ENCODE measurements at regions not wholly inside any gene's neighbourhood (a gene's known extent, or its start where the extent isn't known, plus 50 kb on each side); places are given as distances from the start of the nearest gene placed in this dataset.

DNA sequence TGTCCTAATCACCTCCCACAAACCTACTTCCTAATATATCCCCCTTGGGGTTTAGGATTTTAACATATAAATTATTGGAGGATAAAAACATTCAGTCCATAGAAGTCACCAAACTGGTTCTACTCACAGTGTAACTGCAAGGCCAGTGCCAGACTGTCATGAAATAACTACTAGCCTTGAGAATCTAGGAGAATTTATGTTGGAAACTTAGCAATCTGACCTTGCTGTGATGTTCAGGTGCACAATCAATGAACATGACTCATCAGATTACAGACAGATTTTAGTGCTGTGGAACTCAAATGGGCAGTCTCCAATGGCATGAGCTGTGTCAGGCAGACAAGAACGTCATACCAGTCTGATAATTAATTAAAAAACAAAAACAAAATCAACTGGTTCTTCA is 571.4 kb upstream of the IGFBP3 start (continued):
- TF ChIP-seq, protein P1, sequence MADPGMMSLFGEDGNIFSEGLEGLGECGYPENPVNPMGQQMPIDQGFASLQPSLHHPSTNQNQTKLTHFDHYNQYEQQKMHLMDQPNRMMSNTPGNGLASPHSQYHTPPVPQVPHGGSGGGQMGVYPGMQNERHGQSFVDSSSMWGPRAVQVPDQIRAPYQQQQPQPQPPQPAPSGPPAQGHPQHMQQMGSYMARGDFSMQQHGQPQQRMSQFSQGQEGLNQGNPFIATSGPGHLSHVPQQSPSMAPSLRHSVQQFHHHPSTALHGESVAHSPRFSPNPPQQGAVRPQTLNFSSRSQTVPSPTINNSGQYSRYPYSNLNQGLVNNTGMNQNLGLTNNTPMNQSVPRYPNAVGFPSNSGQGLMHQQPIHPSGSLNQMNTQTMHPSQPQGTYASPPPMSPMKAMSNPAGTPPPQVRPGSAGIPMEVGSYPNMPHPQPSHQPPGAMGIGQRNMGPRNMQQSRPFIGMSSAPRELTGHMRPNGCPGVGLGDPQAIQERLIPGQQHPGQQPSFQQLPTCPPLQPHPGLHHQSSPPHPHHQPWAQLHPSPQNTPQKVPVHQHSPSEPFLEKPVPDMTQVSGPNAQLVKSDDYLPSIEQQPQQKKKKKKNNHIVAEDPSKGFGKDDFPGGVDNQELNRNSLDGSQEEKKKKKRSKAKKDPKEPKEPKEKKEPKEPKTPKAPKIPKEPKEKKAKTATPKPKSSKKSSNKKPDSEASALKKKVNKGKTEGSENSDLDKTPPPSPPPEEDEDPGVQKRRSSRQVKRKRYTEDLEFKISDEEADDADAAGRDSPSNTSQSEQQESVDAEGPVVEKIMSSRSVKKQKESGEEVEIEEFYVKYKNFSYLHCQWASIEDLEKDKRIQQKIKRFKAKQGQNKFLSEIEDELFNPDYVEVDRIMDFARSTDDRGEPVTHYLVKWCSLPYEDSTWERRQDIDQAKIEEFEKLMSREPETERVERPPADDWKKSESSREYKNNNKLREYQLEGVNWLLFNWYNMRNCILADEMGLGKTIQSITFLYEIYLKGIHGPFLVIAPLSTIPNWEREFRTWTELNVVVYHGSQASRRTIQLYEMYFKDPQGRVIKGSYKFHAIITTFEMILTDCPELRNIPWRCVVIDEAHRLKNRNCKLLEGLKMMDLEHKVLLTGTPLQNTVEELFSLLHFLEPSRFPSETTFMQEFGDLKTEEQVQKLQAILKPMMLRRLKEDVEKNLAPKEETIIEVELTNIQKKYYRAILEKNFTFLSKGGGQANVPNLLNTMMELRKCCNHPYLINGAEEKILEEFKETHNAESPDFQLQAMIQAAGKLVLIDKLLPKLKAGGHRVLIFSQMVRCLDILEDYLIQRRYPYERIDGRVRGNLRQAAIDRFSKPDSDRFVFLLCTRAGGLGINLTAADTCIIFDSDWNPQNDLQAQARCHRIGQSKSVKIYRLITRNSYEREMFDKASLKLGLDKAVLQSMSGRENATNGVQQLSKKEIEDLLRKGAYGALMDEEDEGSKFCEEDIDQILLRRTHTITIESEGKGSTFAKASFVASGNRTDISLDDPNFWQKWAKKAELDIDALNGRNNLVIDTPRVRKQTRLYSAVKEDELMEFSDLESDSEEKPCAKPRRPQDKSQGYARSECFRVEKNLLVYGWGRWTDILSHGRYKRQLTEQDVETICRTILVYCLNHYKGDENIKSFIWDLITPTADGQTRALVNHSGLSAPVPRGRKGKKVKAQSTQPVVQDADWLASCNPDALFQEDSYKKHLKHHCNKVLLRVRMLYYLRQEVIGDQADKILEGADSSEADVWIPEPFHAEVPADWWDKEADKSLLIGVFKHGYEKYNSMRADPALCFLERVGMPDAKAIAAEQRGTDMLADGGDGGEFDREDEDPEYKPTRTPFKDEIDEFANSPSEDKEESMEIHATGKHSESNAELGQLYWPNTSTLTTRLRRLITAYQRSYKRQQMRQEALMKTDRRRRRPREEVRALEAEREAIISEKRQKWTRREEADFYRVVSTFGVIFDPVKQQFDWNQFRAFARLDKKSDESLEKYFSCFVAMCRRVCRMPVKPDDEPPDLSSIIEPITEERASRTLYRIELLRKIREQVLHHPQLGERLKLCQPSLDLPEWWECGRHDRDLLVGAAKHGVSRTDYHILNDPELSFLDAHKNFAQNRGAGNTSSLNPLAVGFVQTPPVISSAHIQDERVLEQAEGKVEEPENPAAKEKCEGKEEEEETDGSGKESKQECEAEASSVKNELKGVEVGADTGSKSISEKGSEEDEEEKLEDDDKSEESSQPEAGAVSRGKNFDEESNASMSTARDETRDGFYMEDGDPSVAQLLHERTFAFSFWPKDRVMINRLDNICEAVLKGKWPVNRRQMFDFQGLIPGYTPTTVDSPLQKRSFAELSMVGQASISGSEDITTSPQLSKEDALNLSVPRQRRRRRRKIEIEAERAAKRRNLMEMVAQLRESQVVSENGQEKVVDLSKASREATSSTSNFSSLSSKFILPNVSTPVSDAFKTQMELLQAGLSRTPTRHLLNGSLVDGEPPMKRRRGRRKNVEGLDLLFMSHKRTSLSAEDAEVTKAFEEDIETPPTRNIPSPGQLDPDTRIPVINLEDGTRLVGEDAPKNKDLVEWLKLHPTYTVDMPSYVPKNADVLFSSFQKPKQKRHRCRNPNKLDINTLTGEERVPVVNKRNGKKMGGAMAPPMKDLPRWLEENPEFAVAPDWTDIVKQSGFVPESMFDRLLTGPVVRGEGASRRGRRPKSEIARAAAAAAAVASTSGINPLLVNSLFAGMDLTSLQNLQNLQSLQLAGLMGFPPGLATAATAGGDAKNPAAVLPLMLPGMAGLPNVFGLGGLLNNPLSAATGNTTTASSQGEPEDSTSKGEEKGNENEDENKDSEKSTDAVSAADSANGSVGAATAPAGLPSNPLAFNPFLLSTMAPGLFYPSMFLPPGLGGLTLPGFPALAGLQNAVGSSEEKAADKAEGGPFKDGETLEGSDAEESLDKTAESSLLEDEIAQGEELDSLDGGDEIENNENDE (IDR thresholded peaks at IDR 0.05; ENCODE audit: insufficient replicate concordance, low read length), result no peak
- no peak for TF ChIP-seq JUN (IDR thresholded peaks at IDR 0.05; ENCODE audit: low read depth, low read length)

All from H1 (cell line).